RWPE2 (cell line): ENCODE measurements at regions not wholly inside any gene's neighbourhood (a gene's known extent, or its start where the extent isn't known, plus 50 kb on each side); places are given as distances from the start of the nearest gene placed in this dataset.

ENCODE experiments used
- ATAC-seq: fragments of 200-7000 bp; cut with Tn5 transposase; 3 replicates; pipeline ENCODE4 v1.9.1; 2021; ENCODE audit warnings: low read depth
- DNase-seq: peaks from one replicate; pipeline ENCODE4 v3.0.0-alpha.2; 2020; ENCODE audit warnings: low spot score
- H3K27ac ChIP-seq: fragments of 450-650 bp; 2 replicates; pipeline ENCODE4 v1.5.1; 2017; ENCODE audit warnings: mild to moderate bottlenecking; ENCODE audit not compliant: poor library complexity, severe bottlenecking
- H3K27me3 ChIP-seq: fragments of 250-450 bp; sonication (Bioruptor Pico); 2 replicates; pipeline ENCODE4 v1.5.1; 2021; ENCODE audit warnings: mild to moderate bottlenecking, moderate library complexity; ENCODE audit not compliant: insufficient read depth, poor library complexity, severe bottlenecking
- H3K36me3 ChIP-seq: fragments of 250-450 bp; sonication (Bioruptor Pico); 2 replicates; pipeline ENCODE4 v1.5.1; 2020; ENCODE audit warnings: low read depth, mild to moderate bottlenecking, moderate library complexity
- H3K4me1 ChIP-seq: fragments of 250-450 bp; sonication (Bioruptor Pico); 2 replicates; pipeline ENCODE4 v1.5.1; 2021; ENCODE audit warnings: mild to moderate bottlenecking, moderate library complexity; ENCODE audit not compliant: insufficient read depth, poor library complexity, severe bottlenecking
- H3K4me3 ChIP-seq: fragments of 250-450 bp; sonication (Bioruptor Pico); 2 replicates; pipeline ENCODE4 v1.5.1; 2021; ENCODE audit warnings: mild to moderate bottlenecking, moderate library complexity; ENCODE audit not compliant: severe bottlenecking
- H3K9me3 ChIP-seq: fragments of 250-450 bp; sonication (Bioruptor Pico); 2 replicates; pipeline ENCODE4 v1.5.1; 2021; ENCODE audit warnings: mild to moderate bottlenecking, moderate library complexity; ENCODE audit not compliant: severe bottlenecking
- TF ChIP-seq, protein P1 (sequence below): fragments of 450-650 bp; IDR thresholded peaks from one replicate; pipeline ENCODE4 v1.5.1; 2017; ENCODE audit warnings: mild to moderate bottlenecking, moderate library complexity; ENCODE audit not compliant: poor library complexity, severe bottlenecking

DNA sequence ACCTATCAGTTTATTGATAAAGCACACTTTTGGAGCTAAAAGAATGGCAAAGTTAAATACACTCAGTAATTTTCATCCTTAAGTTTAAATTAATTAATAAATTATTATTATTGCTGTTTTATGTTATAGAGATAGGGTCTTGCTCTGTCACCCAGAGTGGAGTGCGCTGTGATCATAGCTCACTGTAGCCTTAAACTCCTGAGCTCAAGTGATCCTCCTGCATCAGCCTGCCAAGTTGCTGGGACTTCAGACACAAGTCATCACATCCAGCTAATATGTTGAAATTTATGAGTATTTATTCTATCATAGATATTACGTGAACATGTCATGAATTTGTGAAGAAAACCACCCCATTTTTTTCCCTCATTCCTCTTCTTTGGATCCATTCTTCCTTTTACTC lies 64.2 kb downstream of the GJA1 start:
- H3K9me3 ChIP-seq, result no peaks in the 10 kb centered on the region
- H3K27ac ChIP-seq, result no peak overlapping the region
- TF ChIP-seq, protein P1, sequence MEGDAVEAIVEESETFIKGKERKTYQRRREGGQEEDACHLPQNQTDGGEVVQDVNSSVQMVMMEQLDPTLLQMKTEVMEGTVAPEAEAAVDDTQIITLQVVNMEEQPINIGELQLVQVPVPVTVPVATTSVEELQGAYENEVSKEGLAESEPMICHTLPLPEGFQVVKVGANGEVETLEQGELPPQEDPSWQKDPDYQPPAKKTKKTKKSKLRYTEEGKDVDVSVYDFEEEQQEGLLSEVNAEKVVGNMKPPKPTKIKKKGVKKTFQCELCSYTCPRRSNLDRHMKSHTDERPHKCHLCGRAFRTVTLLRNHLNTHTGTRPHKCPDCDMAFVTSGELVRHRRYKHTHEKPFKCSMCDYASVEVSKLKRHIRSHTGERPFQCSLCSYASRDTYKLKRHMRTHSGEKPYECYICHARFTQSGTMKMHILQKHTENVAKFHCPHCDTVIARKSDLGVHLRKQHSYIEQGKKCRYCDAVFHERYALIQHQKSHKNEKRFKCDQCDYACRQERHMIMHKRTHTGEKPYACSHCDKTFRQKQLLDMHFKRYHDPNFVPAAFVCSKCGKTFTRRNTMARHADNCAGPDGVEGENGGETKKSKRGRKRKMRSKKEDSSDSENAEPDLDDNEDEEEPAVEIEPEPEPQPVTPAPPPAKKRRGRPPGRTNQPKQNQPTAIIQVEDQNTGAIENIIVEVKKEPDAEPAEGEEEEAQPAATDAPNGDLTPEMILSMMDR, result no peak
- no peaks in the 10 kb centered on the region for H3K36me3 ChIP-seq
- H3K27me3 ChIP-seq, result no peaks in the 10 kb centered on the region
- DNase-seq (no peak), ATAC-seq (no peak)
- no peak overlapping the region for H3K4me3 ChIP-seq
- H3K4me1 ChIP-seq, result peaks cover 11% of the 10 kb centered on the region

DNA sequence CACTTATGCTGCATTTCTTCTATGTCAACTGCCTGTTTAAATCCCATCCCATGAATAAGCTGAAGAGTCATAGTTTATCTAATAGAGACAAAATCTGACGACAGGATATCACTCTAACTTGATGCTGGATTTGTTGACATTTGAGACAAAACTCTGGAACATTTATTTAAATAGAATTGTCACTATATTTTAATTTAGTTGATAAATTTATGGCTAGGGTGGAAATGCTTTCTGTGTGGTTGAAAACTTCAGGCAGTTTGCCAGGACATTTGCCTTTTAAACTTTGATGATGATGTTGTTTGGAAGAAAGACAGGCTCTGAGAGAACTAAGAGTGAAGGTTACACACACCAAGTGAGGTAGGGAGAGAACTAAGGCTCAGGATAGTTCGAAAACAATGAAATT lies 68.1 kb downstream of the GJA1 start:
- H3K27ac ChIP-seq, result peak overlapping the region; percentile 61
- no peaks in the 10 kb centered on the region for H3K36me3 ChIP-seq
- TF ChIP-seq, protein P1, result no peak
- peaks cover 12% of the 10 kb centered on the region for H3K4me1 ChIP-seq
- no peak for DNase-seq
- no peaks in the 10 kb centered on the region for H3K27me3 ChIP-seq
- no peaks in the 10 kb centered on the region for H3K9me3 ChIP-seq
- ATAC-seq, result peak; percentile 15; the same call in 1 of the 3 replicates
- H3K4me3 ChIP-seq, result no peak overlapping the region

DNA sequence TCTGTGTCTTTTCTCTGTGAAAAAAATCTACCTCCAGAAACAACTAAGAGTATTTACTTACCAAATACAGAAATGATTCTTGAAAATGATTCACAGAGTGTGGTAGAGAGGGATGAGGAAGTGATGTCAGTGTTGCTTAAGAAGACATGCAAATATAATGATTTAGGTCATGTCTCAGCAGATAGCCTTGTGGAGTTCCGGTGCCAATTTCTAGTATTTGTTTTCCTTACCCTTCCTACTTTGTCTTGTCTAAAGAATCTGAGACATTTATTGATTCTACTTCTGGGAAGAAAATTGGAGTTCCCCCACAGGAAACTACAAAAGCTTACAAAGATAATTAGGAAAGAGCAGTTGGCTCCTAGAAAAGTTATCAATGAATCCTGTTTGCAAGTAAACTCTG lies 68.8 kb downstream of the GJA1 start:
- H3K27ac ChIP-seq, result peak overlapping the region; percentile 61
- DNase-seq (no peak), ATAC-seq (peak; percentile 93)
- H3K4me1 ChIP-seq, result peaks cover 12% of the 10 kb centered on the region
- no peak overlapping the region for H3K4me3 ChIP-seq
- H3K27me3 ChIP-seq, result no peaks in the 10 kb centered on the region
- no peaks in the 10 kb centered on the region for H3K36me3 ChIP-seq
- TF ChIP-seq, protein P1, result no peak
- H3K9me3 ChIP-seq, result no peaks in the 10 kb centered on the region

DNA sequence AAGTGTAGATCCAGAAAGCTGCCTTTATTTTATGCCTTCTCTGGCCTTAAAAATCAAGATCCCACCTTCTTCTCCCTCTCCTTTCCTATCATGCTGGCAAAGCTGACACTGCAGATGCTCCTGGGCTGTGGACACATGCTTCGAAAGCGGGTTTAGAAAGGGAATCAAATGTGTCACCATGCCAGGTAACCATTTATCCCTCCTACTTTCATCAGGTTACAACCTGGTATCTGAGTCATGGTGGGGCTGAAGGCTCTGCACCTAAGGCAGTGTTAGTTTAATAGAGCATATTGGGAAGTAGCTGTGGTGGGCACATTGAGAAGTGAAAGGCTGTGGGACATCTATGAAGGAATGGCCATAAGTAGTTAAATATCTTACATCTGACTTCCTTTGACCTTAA lies 69.8 kb downstream of the GJA1 start:
- H3K9me3 ChIP-seq, result no peaks in the 10 kb centered on the region
- no peak for ATAC-seq
- TF ChIP-seq, protein P1, result no peak
- no peak overlapping the region for H3K27ac ChIP-seq
- no peaks in the 10 kb centered on the region for H3K36me3 ChIP-seq
- peaks cover 12% of the 10 kb centered on the region for H3K4me1 ChIP-seq
- no peaks in the 10 kb centered on the region for H3K27me3 ChIP-seq
- DNase-seq, result no peak
- H3K4me3 ChIP-seq, result no peak overlapping the region

DNA sequence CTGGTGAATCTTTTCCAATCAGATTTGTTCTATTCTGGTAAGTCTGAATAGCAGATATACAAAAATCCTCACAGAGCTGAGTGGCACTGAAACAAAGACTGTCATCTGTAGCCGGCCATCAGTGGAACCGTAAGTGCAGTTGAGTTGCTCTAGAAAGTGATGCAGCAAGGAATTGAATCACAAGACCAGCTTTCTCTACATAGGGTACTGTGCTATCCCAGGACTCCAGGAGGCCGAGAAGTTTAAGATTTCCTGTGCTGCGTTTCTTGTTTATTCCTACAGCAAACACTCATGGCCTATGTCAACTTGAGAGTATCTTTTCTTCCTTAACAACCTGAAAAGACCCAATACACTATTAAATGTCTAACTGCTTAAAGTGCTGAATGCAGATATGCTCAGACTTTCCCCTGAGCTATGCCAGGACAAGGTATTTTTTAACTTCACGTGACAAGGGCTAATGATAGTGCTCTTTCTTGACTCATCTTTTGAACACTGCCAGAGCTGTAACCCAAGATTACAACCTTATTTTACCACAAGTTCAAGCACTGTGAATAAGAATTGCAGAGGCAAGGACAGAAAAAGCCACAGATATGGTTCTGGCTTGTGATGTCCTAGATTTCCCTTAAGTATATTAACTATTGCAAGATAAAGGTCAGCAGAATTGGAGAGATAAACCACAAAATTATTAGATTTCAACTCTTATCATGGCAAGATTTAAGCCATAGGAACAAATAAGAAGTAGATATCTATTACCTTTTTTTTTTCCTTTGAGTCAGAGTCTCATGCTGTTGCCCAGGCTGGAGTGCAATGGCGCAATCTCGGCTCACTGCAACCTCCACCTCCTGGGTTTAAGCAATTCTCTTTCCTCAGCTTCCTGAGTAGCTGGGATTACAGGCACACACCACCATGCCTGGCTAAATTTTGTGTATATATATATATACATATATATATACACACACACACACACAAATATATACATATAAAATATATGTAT lies 71.6 kb downstream of the GJA1 start:
- TF ChIP-seq, protein P1, result no peak
- Histone ChIP-seq H3K4me1 (peaks cover 12% of the 10 kb centered on the region), H3K4me3 (no peak overlapping the region), H3K27me3 (no peaks in the 10 kb centered on the region), H3K27ac (no peak overlapping the region), H3K36me3 (no peaks in the 10 kb centered on the region), H3K9me3 (no peaks in the 10 kb centered on the region)
- DNase-seq (no peak), ATAC-seq (peak; percentile 22; the same call in 1 of the 3 replicates)
